Myocyte (in vitro differentiated cells): ENCODE measurements at regions not wholly inside any gene's neighbourhood (a gene's known extent, or its start where the extent isn't known, plus 50 kb on each side); places are given as distances from the start of the nearest gene placed in this dataset.
"Not testable (repeated sequence)": the region's sequence is repeated elsewhere in the genome, so short reads cannot be mapped to it uniquely, and the experiment has no call there.

Experiments used
- DNase-seq: peaks from one replicate; pipeline ENCODE4 v3.0.0-alpha.2; 2012; ENCODE audit warnings: low read depth

- no peak for DNase-seq
Measured at GRCh38 chr1:91098299-91098906, 76.6 kb upstream of the ZNF644 start.

- DNase-seq: not testable (repeated sequence)
Measured at GRCh38 chr1:91095321-91095720, 73.5 kb upstream of the ZNF644 start.

GRCh38 chr1:91092503-91092902 lies 70.7 kb upstream of the ZNF644 start:
- no peak for DNase-seq

GRCh38 chr1:91091812-91092211 lies 70.0 kb upstream of the ZNF644 start:
- no peak for DNase-seq

GRCh38 chr1:91080650-91081049 lies 58.8 kb upstream of the ZNF644 start:
- DNase-seq: no peak

DNA sequence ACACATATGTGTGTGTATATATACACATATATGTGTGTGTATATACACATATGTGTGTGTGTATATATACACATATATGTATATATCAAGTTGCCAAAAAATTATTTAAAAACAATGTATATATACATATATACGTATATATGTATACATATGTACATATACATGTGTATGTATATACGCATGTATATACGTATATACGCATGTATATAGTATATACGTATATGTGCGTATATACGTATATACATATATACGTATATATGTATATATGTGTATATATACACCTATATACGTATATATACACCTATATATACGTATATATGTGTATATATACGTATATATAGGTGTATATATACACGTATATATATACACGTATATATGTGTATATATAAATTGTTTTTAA lies 57.0 kb upstream of the ZNF644 start:
- DNase-seq: no peak

- DNase-seq: no peak
Measured at GRCh38 chr1:91076834-91077233, 55.0 kb upstream of the ZNF644 start.

DNA sequence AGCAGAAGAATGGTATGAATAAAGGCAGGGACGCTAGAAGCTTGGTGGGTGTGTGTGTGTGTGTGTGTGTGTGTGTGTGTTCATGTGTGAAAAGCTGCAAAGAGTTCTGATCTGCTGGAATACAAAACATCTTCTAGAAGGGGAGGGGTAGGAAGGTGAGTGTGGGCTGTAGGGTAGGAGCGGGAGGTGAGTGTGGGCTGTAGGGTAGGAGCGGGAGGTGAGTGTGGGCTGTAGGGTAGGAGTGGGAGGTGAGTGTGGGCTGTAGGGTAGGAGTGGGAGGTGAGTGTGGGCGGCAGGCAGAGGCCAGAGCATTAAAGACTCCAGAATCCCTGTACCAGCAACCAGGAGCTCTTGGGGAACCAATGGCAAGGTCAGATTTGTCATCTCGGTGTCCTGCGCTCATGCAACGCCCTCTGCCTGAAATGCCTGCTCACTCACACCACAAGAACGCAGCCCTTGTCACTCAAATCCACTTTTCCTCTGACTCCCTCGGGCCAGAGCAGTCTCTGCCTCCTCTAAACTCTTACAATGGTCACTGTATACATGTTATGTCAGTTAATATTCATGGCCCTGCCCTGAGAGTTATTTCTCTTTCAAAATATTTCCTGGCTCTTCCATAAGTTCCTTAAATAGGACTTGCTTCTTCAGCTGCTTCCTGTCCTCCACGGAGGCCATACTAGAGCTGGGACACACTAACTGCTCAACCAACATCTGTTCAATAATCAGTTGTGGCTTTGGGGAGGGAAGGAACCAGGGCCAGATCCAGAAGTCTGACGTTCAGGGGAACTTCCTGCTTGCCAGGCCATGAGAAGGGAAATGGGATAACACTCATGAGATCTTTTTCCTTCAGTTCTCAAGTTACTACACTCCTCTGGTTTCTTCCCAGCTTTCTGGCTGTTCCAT lies 53.6 kb upstream of the ZNF644 start:
- no peak for DNase-seq

- no peak for DNase-seq
Measured at GRCh38 chr1:91073299-91073698, 51.5 kb upstream of the ZNF644 start.

GRCh38 chr1:91071838-91072237 lies 50.0 kb upstream of the ZNF644 start:
- no peak for DNase-seq
